ENCODE measurements at regions not wholly inside any gene's neighbourhood (a gene's known extent, or its start where the extent isn't known, plus 50 kb on each side); places are given as distances from the start of the nearest gene placed in this dataset.

DNA sequence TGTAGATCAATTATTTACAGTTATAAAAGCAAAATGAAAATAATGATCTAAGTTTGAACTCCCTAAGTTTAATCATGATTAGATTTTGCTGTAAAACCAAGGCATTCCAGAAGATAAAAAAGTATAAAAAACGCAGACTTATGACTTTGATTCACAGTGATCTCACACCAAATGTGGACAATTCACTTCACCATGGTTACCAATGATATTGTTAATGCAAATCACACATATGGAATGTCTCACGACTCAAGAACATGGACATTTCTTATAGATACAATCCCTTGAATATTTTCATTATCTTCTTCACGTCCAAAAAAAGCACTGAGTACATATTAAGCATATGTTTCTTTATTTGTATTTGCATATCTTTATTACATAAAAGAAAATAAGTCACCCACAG, 1054.2 kb downstream of the NAALADL2 start (continued):
- TF ChIP-seq E2F6 (IDR thresholded peaks at IDR 0.05; ENCODE audit: borderline replicate concordance in 1 of 2, extremely low read depth in 1 of 2, insufficient read depth in 1 of 2, insufficient read length in 1 of 2, low read depth in 1 of 2, low read length in 1 of 2, poor library complexity in 1 of 2, severe bottlenecking in 1 of 2) (no peak), PKNOX1 (IDR thresholded peaks at IDR 0.05) (no peak), JUNB (CRISPR knock-in tag; conservative IDR thresholded peaks at IDR 0.05) (no peak), ZBTB5 (IDR thresholded peaks at IDR 0.05) (no peak), HMGXB4 (CRISPR knock-in tag; IDR thresholded peaks at IDR 0.05) (no peak), ZNF778 (CRISPR knock-in tag; IDR thresholded peaks at IDR 0.05) (no peak), NRF1 (conservative IDR thresholded peaks at IDR 0.05 in 1 of 2, IDR thresholded peaks at IDR 0.05 in 1 of 2) (no peak)

Data from K562 (cell line).